GM18511 (cell line): ENCODE measurements at regions not wholly inside any gene's neighbourhood (a gene's known extent, or its start where the extent isn't known, plus 50 kb on each side); places are given as distances from the start of the nearest gene placed in this dataset.

ENCODE experiments used
- ATAC-seq: cut with Tn5 transposase; IDR thresholded peaks from one replicate; pipeline ENCODE4 v1.9.1; 2021; ENCODE audit warnings: mild to moderate bottlenecking, moderate library complexity; ENCODE audit not compliant: unreplicated experiment

DNA sequence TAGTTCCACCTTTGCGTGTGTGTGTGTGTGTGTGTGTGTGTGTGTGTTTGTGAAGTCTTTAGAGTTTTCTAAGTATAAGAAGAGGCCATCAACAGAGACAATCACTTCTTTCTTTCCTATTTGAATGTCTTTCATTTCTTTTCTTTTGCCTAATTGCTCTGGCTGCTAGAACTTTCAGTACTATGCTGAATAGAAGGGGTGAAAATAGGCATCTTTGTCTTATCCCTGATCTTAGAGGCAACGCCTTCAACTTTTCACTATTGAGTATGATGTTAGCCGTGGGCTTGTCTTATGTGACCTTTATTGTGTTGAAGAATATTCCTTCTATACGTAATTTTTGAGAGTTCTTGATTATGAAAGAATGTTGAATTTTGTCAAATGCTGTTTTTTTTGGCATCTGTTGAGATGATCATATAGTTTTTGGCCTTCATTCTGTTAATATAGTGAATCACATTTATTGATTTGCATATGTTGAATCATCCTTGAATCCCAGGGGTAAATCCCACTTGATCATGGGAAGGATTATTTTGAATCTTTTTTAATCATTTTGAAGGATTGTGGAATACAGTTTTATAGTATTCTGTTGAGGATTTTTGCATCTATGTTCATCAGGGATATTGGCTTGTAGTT lies 134.8 kb upstream of the CD180 start:
- no peak for ATAC-seq

DNA sequence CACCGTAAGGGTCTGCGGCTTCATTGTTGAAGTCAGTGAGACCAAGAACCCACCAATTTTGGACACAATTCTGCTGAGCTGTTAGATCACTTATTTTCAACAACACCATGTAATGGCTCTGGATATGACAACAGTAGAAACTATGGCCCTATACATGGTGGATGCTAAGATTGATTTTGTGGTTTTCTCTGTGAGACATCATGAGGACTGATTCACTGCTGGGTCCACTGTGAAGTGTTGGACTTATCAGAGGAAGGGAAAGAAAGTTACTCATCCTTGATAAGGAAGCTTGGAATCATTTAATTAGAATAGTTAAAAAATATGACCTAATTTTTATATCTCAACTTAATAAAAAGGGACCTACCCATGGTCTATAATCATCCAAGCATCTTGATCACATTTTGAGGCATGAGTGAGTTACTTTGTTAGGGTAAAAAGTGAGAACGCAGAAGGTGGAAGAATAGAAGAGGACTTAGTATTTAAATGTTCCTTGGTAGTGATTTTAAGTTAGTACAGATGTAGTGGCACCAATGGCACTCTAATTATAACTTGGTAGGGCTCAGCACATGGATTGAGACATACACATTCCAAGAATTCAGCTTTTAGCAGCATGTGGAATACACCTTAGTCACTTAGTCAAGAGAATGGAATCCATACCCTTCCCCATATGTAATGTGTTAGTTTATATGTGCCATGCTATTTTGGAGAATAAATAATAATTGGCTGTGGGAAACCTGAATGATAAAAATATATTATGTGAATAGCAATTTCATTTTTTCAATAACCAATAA lies 123.5 kb upstream of the CD180 start:
- ATAC-seq = no peak

DNA sequence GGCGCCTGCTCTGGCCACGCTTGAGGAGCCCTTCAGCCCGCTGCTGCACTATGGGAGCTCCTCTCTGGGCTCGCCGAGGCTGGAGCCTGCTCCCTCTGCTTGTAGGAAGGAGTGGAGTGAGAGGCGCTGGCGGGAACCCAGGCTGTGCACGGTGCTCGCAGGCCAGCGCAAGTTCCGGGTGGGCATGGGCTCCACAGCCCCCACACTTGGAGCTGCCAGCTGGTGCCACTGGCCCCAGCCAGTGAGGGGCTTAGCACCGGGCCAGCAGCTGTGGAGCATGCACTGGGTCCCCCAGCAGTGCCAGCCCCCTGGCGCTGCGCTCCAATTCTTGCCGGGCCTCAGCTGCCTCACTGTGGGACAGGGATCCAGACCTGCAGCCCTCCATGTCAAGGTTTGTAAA lies 122.1 kb upstream of the CD180 start:
- ATAC-seq = no peak

DNA sequence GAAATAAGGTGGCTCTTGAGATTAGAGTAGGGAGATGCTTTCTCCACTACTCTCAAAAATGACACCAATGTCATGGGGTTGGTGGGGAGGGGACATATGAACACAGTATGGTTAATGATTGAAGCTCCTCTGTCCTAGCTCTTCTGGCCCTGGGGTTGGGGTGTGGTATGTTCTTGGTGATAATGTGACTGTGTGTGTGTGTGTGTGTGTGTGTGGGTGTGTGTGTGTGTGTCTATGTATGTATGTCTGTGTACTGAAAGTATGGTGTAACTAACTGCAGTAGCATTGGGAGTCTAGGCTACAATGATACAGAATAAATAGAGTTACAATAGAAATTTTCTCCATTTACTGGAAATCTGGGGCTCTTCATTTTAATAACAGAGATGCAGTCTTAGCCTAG lies 121.0 kb upstream of the CD180 start:
- ATAC-seq = no peak

DNA sequence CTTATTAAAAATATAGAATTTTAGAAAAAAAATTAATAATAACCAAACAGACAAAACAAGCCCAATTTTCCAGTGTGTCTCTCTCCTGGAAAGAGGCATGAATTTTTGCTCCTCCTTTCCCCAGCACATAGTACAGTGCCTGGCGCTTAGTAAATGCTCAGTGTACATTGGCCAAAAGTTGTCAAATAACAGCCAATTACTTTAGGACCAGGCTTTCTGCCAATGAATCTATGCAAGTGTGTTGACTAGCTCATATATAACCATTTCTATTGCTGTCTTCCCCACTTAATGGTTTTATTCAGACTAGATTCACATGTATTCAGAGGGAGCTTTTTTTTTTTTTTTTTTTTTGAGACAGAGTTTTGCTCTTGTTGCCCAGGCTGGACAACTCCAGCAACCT lies 120.1 kb upstream of the CD180 start:
- no peak for ATAC-seq

DNA sequence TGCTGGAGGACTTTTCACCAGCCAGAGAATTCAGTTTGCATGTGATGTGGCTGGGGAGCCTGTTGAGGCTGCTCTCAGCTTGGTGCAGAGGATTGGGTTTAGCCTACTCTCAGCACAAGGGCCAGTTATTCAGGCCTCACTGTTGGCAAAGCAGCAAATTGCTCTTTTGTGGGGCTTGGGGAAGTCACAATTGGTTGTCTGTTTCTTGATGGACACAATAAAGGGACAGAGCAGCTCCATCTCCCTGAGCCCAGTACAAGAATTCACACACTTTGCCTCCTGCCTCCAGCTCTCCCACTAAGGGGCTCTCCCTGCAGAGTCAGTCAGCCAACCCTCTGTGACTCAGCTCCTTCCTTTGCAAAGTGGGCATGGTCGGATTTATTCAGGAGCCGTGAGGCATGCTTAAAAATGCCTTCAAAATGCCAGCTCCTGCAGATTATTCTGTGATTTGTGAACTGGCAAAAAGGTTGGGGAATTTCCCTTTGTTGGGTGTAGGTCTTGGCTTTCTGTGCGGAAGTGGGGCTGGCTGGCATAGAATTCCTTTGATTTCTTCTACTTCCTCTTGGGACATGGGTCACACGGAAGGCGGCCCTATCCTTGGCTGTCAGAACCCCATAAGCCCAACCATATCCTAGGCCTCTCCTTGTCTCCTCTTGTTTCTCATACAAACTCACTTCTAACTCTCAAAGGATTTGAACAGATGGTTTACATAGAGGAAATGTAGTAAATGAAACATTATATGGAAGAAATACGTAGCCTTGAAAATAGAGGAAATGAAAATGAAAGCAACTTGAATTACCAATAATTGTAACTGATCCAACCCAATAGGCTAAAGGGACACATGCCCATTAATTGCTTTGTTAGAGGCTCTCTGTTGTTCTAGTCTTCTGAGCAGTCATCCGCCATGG lies 118.7 kb upstream of the CD180 start:
- peak; percentile 82 for ATAC-seq

DNA sequence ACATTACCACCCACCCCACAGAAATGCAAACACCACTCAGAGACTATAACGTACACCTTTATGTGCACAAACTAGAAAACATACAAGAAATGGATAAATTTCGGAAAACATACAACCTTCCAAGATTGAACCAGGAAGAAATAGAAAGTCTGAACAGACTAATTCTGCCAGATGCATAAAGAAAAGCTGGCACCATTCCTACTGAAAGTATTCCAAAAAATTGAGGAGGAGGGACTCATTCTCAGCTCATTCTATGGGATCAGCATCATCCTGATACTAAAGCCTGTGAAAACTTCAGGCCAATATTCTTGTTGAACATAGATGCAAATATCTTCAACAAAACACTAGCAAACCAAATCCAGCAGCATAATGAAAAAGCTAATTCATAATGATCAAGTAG lies 115.1 kb upstream of the CD180 start:
- ATAC-seq = no peak

DNA sequence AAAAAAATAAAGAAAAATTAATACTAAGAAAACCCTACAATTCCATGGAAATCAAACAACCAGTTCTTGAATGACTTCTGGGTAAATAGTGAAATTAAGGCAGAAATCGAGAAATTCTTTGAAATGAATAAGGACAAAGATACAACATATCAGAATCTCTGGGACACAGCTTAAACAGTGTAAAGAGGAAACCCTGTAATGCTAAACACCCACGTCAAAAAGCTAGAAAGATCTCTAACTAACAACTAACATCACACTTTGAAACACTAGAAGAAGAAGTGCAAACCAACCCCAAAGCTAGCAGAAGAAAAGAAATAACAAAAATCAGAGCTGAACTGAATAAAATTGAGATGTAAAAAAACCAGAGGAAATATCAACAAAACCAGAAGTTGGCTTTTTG lies 114.6 kb upstream of the CD180 start:
- no peak for ATAC-seq

DNA sequence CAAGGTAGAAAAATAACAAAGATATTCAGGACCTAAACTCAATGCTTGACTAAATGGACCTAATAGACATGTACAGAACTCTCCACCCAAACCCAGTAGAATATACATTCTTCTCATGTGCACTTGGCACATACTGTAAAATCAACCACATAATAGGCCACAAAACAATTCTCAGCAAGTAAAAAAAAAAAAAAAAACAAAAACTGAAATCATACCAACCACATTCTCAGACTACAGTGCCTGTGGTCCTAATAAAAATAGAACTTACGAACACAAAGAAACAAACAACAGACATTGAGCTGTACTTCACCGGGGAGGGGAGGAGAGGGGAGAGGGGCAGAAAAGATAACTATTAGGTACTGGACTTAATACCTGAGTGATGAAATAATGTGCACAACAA lies 114.1 kb upstream of the CD180 start:
- no peak for ATAC-seq

DNA sequence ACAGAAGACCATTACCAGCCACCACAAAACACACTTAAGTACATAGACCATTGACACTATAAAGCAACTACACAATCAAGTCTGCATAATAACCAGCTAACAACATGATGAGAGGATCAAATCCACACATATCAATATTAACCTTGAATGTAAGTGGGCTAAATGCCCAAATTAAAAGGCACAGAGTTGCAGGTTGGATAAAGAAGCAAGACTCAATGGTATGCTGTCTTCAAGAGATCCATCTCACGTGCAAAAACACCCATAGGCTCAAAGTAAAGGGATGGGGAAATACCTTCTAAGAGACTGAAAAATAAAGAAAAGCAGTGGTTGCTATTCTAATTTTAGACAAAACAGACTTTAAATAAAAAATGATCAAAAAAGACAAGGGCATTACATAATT lies 113.6 kb upstream of the CD180 start:
- ATAC-seq = no peak

DNA sequence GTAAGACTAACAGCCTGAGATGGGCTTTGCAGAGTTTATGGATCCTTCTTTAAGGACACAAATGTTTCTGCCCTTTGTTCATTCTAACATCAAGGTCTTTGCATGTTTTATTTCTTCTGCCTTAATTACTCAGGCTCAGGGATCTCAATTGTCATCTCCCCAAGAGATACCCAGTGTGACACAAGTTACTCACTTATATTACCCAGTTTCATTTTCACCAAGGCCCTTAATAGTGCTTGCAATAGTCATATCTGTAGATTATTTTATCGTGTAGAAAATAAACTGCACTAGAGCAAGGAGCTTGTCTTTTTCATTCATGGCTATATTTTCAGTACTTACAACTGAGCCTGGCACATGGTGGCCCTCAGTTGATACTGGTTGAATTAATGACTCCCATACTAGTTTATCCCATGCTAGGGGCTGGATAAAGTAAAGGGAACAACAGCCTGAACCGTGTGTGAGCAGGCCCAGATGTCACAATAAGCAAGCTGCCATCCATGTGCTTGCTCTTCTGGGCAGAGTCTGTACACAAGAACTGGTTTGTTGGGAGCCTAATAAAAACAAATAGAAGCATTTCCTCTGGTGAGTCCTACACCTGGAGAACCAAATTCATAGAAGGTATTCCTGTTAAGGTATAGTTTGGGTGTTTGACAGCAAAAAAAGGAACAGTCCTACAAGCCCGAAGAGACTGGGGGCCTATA lies 112.5 kb upstream of the CD180 start:
- ATAC-seq = no peak

DNA sequence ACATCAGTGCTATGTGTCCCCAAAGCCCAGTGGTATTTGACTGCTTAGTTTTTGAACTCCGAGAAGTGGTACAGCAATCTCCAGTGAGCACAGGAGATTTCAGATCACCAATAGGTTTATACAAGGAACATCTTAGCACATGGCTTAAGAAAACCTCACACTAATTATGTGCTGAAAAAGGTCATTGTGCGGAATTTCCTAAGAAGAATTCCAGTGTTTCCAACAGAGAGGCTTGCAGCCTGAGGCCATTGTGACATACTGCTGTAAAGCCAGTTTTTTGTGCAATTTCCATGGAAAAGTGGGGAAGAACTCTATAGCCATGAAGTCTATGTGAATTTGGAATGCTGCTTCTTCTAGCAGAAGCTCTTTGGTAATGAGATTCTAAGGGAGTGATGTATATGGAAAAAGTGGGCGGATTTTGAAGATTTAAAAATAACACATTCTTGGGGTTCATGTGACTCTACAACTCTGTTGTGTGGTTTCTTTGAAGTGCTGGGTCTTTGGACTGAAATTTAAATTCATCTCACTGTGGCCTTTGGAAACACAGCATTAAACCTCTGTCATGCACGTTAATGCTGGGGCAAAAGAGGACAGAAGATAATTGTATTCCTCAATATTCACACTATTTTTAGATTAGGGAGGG lies 110.5 kb upstream of the CD180 start:
- no peak for ATAC-seq

DNA sequence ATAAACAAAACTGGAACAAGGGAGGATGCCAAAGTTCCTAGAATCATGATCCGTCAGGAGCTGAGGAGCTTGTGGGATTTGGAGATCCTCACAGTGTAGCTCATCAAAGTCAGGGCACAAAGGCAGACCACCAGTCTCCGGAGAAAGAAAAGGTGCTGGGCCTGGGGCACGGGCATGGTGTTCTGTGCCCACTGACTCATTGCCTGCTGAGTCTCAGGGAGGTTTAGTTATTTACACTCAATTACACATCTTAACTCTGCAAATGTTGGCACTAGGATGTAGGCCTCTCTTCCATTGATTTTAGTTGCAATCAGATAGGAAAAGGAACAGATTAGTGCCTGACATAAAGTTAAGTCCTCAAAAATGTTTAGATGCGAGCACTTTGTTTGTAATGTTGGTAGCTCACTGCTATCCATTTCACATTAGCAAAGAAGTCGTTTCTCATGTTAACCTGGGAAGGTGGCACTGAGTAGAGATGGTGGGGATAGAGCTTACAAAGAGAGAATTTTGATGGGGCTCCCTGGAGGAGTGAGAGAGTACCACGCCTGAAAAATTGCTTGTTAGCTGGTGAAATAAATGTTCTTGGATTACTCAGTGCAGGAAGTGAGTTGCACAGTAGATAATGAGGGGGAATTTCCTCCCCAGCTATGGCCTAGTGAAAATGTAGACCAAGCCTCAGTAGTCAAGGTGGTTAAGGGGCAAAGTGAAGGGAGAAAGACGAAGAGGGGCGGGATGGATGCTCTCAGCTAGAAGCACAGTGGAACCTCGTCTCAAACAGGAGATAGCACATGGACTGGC lies 109.5 kb upstream of the CD180 start:
- ATAC-seq = no peak

DNA sequence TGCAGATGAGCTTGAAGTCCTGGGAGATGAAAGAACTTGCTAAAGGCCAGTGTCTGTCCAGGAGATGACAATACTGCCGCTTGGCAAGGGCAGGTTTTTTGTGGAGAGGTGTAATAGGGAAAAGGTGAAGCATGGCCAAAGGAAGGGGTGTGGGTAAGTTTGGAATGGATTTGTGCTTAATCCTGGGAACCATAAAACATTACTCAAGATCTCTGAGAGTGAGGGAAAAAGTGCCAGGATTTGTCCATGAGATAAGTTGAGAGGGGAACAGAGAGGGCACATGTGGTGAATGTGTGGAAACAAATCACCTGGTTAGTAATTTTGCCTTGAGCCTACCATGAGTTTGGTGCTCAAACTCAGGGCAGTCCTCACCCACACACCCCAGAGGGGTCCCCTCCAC lies 108.8 kb upstream of the CD180 start:
- ATAC-seq = no peak

DNA sequence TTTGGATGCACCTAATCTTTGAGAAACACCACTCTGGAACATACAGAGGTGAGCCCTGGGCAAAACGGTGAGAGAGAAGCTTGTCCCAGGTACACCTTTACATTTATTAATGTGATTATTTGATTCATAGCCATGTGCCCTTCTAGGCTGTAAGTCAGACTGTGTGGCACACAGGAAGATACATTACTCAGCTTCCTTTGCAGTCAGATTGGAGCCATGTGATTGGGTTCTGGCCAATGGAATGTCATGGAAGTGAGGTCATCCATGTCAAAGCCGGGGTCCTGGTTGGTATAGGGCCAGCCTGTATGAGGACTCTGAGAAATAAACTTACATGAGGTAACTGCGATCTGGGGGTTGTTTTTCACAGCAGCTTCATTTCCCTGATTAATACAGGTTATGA lies 106.8 kb upstream of the CD180 start:
- ATAC-seq = no peak

DNA sequence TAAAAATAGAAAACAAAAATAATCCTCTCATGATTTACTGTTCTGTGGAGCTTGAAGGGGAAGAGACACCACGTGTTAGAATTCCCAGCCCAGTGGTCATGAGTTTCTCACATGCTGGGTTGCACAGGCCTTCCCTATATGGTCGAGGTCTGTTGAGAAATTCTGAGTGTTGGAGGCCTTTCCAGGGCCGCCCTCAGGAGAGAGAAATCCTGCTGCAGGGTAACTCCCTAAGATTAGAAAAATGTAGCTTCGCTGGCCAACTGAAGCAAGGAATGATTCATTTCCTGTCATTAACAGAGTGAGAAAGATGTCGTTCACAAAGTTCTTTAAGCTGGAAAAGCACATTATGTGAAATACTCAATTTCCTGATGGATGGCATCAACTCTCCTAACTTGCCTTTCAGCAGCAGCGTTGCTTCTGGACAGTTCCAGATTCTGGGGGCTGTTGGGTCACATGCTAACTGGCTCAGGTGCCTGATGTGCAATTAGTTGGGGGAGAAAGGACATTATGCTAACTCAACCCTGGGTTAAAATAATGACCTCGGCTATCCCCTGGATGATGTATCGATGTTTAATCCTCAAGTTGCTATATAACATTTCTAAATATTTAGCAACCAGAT lies 104.8 kb upstream of the CD180 start:
- ATAC-seq = no peak

DNA sequence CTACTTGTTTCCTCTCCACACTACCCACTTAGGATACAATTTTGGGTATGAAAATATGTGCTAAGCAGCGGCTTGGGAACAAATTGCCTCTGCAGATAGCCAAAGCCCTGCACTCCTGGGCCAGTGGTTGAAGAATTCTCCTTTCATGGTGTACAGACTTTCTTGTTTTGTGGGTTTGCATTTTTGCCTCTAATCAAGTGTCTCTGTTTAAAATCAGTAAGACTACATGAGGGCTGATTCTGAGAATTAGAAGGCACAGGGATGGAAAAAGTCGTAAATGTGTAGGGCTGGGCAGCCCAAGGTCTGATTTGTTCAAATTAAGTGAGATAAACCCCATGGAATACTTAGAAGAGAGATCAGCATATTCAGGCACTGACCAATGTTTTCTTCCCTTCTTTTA lies 103.7 kb upstream of the CD180 start:
- no peak for ATAC-seq

DNA sequence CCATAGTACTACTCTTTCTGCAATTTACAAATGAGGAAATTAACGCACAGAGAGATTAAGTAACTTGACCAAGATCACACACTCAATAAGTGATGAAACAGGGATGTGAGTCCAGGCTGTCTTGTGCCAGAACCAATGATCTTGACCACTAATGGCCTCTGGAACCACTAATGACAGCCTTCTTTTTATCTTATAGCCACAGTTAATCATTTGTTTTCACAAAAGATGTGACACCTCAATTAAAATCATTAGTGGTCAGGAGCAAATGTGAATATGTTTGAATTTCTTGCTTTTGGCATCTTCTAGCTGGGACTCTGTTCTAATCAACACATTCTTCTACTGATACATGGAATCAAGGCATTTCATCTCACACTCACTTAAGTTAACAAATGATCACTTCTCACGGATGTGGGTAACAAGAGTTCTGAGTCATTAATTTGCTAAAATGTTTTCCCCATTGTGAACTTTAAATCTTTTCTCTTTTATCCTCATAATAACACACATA lies 102.7 kb upstream of the CD180 start:
- no peak for ATAC-seq

DNA sequence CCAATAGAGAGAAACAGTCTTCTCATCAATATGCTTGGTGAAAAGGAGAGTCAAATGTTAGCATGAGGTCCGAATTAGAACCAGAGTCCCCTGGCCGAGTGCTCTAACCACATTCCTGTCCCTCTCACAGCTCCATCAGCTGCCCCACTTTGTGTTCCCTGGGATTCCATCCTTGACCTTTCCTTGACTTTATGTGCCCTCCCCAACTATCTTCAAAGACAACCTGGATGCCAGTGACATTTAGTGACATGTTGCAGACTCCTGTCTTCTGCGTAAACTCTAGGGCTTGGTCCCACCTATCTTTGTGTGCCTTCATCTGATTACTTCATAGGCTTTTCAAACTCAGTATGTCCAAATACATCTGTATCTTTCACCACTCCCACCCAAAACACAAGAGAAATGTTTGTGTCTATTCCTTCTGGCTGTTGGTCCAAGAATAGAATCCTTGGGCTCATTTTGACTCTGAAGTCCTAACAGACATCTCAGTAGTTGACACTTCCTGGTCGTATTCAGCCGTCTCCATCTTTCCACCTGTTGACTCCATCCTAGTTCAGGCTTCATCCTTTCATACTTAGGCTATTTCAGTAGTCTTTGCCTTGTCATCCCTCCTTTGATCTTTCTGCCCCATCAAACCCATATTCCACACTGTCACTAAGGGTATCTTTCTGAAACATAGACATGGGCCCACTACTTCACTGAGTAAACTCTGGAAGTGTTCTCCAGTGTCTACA lies 101.4 kb upstream of the CD180 start:
- ATAC-seq = no peak
